CD4-positive, CD25-positive, alpha-beta regulatory T cell (primary cell): ENCODE measurements at regions not wholly inside any gene's neighbourhood (a gene's known extent, or its start where the extent isn't known, plus 50 kb on each side); places are given as distances from the start of the nearest gene placed in this dataset.
"Not testable (repeated sequence)": the region's sequence is repeated elsewhere in the genome, so short reads cannot be mapped to it uniquely, and the experiment has no call there.

Source experiments
- ATAC-seq, 2 donors: fragments of 150-1000 bp; cut with Tn5 transposase; one replicate each; pipeline ENCODE4 v1.10.0; 2021; ENCODE audit warnings: low read depth in 2 of 2, moderate number of reproducible peaks in 2 of 2, moderate library complexity in 1 of 2
- DNase-seq, 3 donors: peaks; one replicate each; pipeline versions ENCODE4 v3.0.0 to v3.0.0-alpha.2; 2012 to 2022; ENCODE audit warnings: mixed read lengths in 1 of 3
- H3K27ac ChIP-seq: one replicate; pipeline ENCODE4 v1.7.0; 2013; ENCODE audit warnings: mild to moderate bottlenecking, low read length; ENCODE audit not compliant: insufficient read depth, poor library complexity, severe bottlenecking
- H3K27me3 ChIP-seq: one replicate; pipeline ENCODE4 v1.7.0; 2013; ENCODE audit warnings: low read length; ENCODE audit not compliant: control insufficient read depth, insufficient read depth
- H3K36me3 ChIP-seq: one replicate; pipeline ENCODE4 v1.7.0; 2013; ENCODE audit warnings: mild to moderate bottlenecking, low read length, moderate library complexity; ENCODE audit not compliant: control insufficient read depth, insufficient read depth
- H3K4me1 ChIP-seq: 2 replicates; pipeline ENCODE4 v1.7.0; 2013; ENCODE audit warnings: mild to moderate bottlenecking, low read length; ENCODE audit not compliant: insufficient read depth, control insufficient read depth, poor library complexity, severe bottlenecking
- H3K4me3 ChIP-seq: one replicate; pipeline ENCODE4 v1.7.0; 2013; ENCODE audit warnings: low read depth, mild to moderate bottlenecking, low read length, moderate library complexity
- H3K9me3 ChIP-seq, 2 experiments: 1 replicate in 1 of 2; 2 replicates in 1 of 2; pipeline ENCODE4 v1.7.0; 2013; ENCODE audit warnings: low read length in 2 of 2, mild to moderate bottlenecking in 1 of 2, moderate library complexity in 1 of 2; ENCODE audit not compliant: control insufficient read depth in 2 of 2
- H3K27ac Mint-ChIP-seq, 3 donors: one replicate each; pipeline ENCODE4 v1.8.0; 2020 to 2022; ENCODE audit warnings: mild to moderate bottlenecking in 3 of 3, mixed read lengths in 3 of 3, moderate library complexity in 2 of 3
- H3K27me3 Mint-ChIP-seq: one replicate; pipeline ENCODE4 v1.8.0; 2022; ENCODE audit warnings: mild to moderate bottlenecking, mixed read lengths
- H3K36me3 Mint-ChIP-seq: one replicate; pipeline ENCODE4 v1.8.0; 2020; ENCODE audit warnings: mixed read lengths
- H3K4me1 Mint-ChIP-seq, 4 donors: one replicate each; pipeline ENCODE4 v1.8.0; 2020 to 2022; ENCODE audit warnings: mixed read lengths in 4 of 4, mild to moderate bottlenecking in 1 of 4
- H3K4me3 Mint-ChIP-seq, 4 donors: one replicate each; pipeline ENCODE4 v1.8.0; 2020 to 2022; ENCODE audit warnings: mild to moderate bottlenecking in 4 of 4, mixed read lengths in 4 of 4, moderate library complexity in 3 of 4
- H3K9me3 Mint-ChIP-seq, 7 donors: one replicate each; pipeline ENCODE4 v1.8.0; 2020 to 2022; ENCODE audit warnings: mixed read lengths in 7 of 7, mild to moderate bottlenecking in 3 of 7, moderate library complexity in 2 of 7

DNA sequence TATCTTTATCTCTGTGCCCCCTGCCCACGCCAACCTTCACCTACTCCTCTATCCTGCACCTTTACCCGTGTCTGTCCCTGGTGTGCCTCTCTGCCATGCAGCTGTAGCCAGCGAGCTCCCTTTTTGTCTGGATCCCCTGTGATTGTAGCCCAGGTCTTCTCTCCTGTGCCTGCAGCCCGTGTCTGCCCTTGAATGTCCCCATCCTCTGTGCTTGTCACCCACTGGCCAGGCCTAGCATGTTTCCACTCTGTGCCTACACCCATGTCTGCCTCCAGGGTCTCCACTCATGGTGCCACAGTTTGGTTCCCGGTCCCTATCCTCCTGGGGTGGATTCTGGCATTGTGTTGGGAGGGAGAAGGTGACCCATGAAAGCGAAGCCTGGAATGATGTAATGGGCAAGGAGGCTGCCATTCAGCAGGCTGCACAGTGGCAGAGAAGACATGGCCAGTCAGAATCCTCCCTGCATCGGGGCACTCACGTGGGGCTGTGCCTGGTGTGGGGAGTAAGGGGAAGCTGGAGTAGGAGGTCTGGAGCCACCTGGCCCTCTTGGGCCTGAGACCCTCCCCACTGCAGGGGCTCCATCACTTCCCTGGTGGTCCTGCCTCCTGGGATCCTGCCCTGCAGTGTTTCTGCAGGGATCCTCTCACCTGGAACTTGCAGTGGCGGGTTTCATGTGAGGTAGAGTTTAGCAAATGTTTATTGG is 101.0 kb downstream of the GOSR1 start:
- not testable (repeated sequence) for H3K36me3 ChIP-seq, H3K4me1 Mint-ChIP-seq, H3K27me3 ChIP-seq, H3K4me3 ChIP-seq, H3K9me3 Mint-ChIP-seq, H3K4me1 ChIP-seq, H3K27ac ChIP-seq, H3K9me3 ChIP-seq, H3K27me3 Mint-ChIP-seq, H3K36me3 Mint-ChIP-seq, DNase-seq, ATAC-seq, H3K27ac Mint-ChIP-seq
- H3K4me3 Mint-ChIP-seq: peak overlapping the region in 1 of 4 donors; percentile 5
